ENCODE measurements at regions not wholly inside any gene's neighbourhood (a gene's known extent, or its start where the extent isn't known, plus 50 kb on each side); places are given as distances from the start of the nearest gene placed in this dataset.

- TF ChIP-seq POLR2A (IDR thresholded peaks at IDR 0.05) (no peak), EP300 (IDR thresholded peaks at IDR 0.05) (no peak), CTCF (IDR thresholded peaks at IDR 0.05) (no peak)
Observed at GRCh38 chr3:31244929-31245817, 287.6 kb upstream of the STT3B start.
